Astrocyte (in vitro differentiated cells and primary cell): ENCODE measurements at regions not wholly inside any gene's neighbourhood (a gene's known extent, or its start where the extent isn't known, plus 50 kb on each side); places are given as distances from the start of the nearest gene placed in this dataset.

ENCODE experiments used
- EZH2 ChIP-seq: IDR thresholded peaks from 2 replicates; pipeline ENCODE4 v1.6.1; 2012; ENCODE audit warnings: mild to moderate bottlenecking, low read length, inconsistent platforms; ENCODE audit not compliant: insufficient read depth
- TF ChIP-seq, protein P1 (sequence below): IDR thresholded peaks from 2 replicates; pipeline ENCODE4 v1.5.1; 2011; ENCODE audit warnings: low read depth, mild to moderate bottlenecking, inconsistent platforms, low read length, moderate library complexity; ENCODE audit not compliant: insufficient read depth

DNA sequence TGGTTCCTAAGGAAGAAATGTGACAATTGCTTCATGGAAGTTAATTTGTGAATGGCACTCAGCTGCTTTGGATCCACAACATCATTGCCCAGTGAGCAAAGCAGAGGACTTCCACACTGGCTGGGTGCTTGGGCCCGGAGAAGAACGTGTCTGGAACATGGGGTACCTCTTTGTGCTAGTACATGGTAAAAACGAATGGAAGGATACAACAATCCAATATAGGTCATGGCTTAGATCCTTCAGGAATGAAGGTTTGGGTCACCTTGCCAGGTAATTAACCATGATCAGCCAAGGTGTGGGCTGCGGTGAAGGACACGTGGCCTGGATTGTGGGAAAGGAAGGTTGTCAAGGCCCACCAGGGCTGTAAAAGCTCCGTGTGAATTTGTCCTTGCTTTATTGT is 245.9 kb upstream of the HS6ST1 start:
- TF ChIP-seq, protein P1, sequence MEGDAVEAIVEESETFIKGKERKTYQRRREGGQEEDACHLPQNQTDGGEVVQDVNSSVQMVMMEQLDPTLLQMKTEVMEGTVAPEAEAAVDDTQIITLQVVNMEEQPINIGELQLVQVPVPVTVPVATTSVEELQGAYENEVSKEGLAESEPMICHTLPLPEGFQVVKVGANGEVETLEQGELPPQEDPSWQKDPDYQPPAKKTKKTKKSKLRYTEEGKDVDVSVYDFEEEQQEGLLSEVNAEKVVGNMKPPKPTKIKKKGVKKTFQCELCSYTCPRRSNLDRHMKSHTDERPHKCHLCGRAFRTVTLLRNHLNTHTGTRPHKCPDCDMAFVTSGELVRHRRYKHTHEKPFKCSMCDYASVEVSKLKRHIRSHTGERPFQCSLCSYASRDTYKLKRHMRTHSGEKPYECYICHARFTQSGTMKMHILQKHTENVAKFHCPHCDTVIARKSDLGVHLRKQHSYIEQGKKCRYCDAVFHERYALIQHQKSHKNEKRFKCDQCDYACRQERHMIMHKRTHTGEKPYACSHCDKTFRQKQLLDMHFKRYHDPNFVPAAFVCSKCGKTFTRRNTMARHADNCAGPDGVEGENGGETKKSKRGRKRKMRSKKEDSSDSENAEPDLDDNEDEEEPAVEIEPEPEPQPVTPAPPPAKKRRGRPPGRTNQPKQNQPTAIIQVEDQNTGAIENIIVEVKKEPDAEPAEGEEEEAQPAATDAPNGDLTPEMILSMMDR: no peak
- TF ChIP-seq EZH2: no peak
